ENCODE measurements at regions not wholly inside any gene's neighbourhood (a gene's known extent, or its start where the extent isn't known, plus 50 kb on each side); places are given as distances from the start of the nearest gene placed in this dataset.

DNA sequence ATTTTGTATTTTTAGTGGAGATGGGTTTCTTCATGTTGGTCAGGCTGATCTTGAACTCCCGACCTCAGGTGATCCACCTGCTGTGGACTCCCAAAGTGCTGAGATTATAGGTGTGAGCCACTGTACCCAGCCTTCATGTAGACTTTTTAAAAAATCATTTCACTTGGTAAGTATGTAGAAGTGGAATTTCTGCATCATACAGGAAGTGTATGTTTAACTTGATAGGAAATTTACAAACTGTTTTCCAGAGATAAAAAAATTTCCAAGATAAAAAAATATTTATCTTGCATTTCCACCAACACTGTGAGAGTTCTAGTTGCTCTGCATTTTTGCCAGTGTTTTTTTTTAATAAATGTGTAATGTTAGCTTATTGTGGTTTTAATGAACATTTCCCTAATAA, 155.8 kb downstream of the ZNF608 start:
- TF ChIP-seq POLR2AphosphoS5 (IDR thresholded peaks at IDR 0.05): no peak
- no peak for TF ChIP-seq CTCF (IDR thresholded peaks at IDR 0.05)
- TF ChIP-seq EP300 (IDR thresholded peaks at IDR 0.05): no peak
- no peak for TF ChIP-seq POLR2A (IDR thresholded peaks at IDR 0.05)
